GM23338 (cell line): ENCODE measurements at regions not wholly inside any gene's neighbourhood (a gene's known extent, or its start where the extent isn't known, plus 50 kb on each side); places are given as distances from the start of the nearest gene placed in this dataset. TPM values are rescaled to one million over a fixed set of nuclear protein-coding genes. Genes with fewer than 3 reads are reported as not detected.
"Not testable (repeated sequence)": the region's sequence is repeated elsewhere in the genome, so short reads cannot be mapped to it uniquely, and the experiment has no call there.

Experiments used
- ATAC-seq: fragments of 200-7000 bp; cut with Tn5 transposase; 3 replicates; pipeline ENCODE4 v1.9.1; 2020
- DNase-seq: peaks from one replicate; pipeline ENCODE4 v3.0.0-alpha.2; 2015; ENCODE audit warnings: low spot score
- H2AFZ ChIP-seq: fragments of 200-600 bp; sonication (generic); 2 replicates; pipeline ENCODE4 v1.8.0; 2016; ENCODE audit warnings: antibody characterized with exemption, mild to moderate bottlenecking, moderate library complexity
- H3F3A ChIP-seq: fragments of 200-600 bp; sonication (generic); replicated peaks from 2 replicates; pipeline ENCODE4 v1.8.0; 2017; ENCODE audit warnings: antibody characterized with exemption, mixed run types, low read depth
- H3K27ac ChIP-seq: fragments of 200-600 bp; sonication (generic); 2 replicates; pipeline ENCODE4 v1.6.1; 2016; ENCODE audit warnings: low read depth
- H3K27me3 ChIP-seq: fragments of 200-600 bp; sonication (generic); 2 replicates; pipeline ENCODE4 v1.8.0; 2016; ENCODE audit warnings: mild to moderate bottlenecking, mixed run types, moderate library complexity; ENCODE audit not compliant: insufficient read depth
- H3K36me3 ChIP-seq: fragments of 200-600 bp; sonication (generic); 2 replicates; pipeline ENCODE4 v1.8.0; 2016; ENCODE audit warnings: mild to moderate bottlenecking; ENCODE audit not compliant: insufficient read depth
- H3K4me1 ChIP-seq: fragments of 200-600 bp; sonication (generic); 2 replicates; pipeline ENCODE4 v1.8.0; 2016; ENCODE audit warnings: mild to moderate bottlenecking, moderate library complexity; ENCODE audit not compliant: insufficient read depth
- H3K4me2 ChIP-seq: fragments of 200-600 bp; sonication (generic); 2 replicates; pipeline ENCODE4 v1.7.1; 2017; ENCODE audit warnings: mixed run types
- H3K4me3 ChIP-seq: fragments of 200-600 bp; sonication (generic); 2 replicates; pipeline ENCODE4 v1.6.1; 2016; ENCODE audit warnings: mixed run types
- H3K79me2 ChIP-seq: fragments of 200-600 bp; sonication (generic); replicated peaks from 2 replicates; pipeline ENCODE4 v1.8.0; 2017; ENCODE audit warnings: mild to moderate bottlenecking; ENCODE audit not compliant: insufficient read depth
- H3K9me2 ChIP-seq: fragments of 200-600 bp; sonication (generic); 2 replicates; pipeline ENCODE4 v1.8.0; 2017; ENCODE audit not compliant: insufficient read depth
- H4K20me1 ChIP-seq: fragments of 200-600 bp; sonication (generic); replicated peaks from 2 replicates; pipeline ENCODE4 v1.8.0; 2017; ENCODE audit warnings: mild to moderate bottlenecking; ENCODE audit not compliant: insufficient read depth
- H3K27ac Mint-ChIP-seq: 2 replicates; pipeline ENCODE4 v1.8.0; 2020; ENCODE audit warnings: inconsistent platforms, mild to moderate bottlenecking, moderate library complexity, mixed read lengths
- H3K27me3 Mint-ChIP-seq: 3 replicates; pipeline ENCODE4 v1.8.0; 2022; ENCODE audit warnings: low read depth, mild to moderate bottlenecking, moderate library complexity, mixed read lengths, inconsistent platforms; ENCODE audit not compliant: insufficient read depth, poor library complexity
- H3K36me3 Mint-ChIP-seq: 3 replicates; pipeline ENCODE4 v1.8.0; 2021; ENCODE audit warnings: low read depth, mild to moderate bottlenecking, inconsistent platforms, moderate library complexity, mixed read lengths
- H3K4me1 Mint-ChIP-seq: 3 replicates; pipeline ENCODE4 v1.8.0; 2020; ENCODE audit warnings: mild to moderate bottlenecking, inconsistent platforms, mixed read lengths
- H3K4me3 Mint-ChIP-seq: 3 replicates; pipeline ENCODE4 v1.8.0; 2021; ENCODE audit warnings: moderate library complexity, mild to moderate bottlenecking, inconsistent platforms, mixed read lengths
- H3K9me3 Mint-ChIP-seq: 3 replicates; pipeline ENCODE4 v1.8.0; 2020; ENCODE audit warnings: moderate library complexity, mild to moderate bottlenecking, inconsistent platforms, mixed read lengths
- small RNA-seq: library from RNA; depleted of rRNA; stranded (forward); fragments of <200 nt; gene quantifications from one replicate; pipeline ENCODE3, GENCODE V24; 2014; ENCODE audit warnings: low replicate concordance

- not testable (repeated sequence) for ATAC-seq, H3K4me3 Mint-ChIP-seq, H3K4me1 ChIP-seq, H3K27me3 Mint-ChIP-seq, H3K9me2 ChIP-seq, H4K20me1 ChIP-seq, H3K79me2 ChIP-seq, H3K36me3 ChIP-seq, DNase-seq, H2AFZ ChIP-seq, H3K27ac ChIP-seq, H3K4me3 ChIP-seq, H3F3A ChIP-seq, H3K36me3 Mint-ChIP-seq, H3K4me2 ChIP-seq, H3K27me3 ChIP-seq, H3K4me1 Mint-ChIP-seq
- Mint-ChIP-seq H3K9me3 (peaks cover 58% of the 10 kb centered on the region), H3K27ac (peak overlapping the region; percentile 69)
Observed at GRCh38 chr4:189881190-189881589, 59.5 kb upstream of the FRG1 start.

- not testable (repeated sequence) for H4K20me1 ChIP-seq, H2AFZ ChIP-seq, H3K4me2 ChIP-seq, H3F3A ChIP-seq, H3K4me1 Mint-ChIP-seq, H3K27me3 Mint-ChIP-seq, H3K27ac ChIP-seq, H3K4me3 Mint-ChIP-seq, H3K79me2 ChIP-seq, H3K4me3 ChIP-seq, H3K36me3 ChIP-seq, H3K27ac Mint-ChIP-seq, ATAC-seq, DNase-seq, H3K27me3 ChIP-seq, H3K4me1 ChIP-seq, H3K9me2 ChIP-seq
- peaks cover 48% of the 10 kb centered on the region for H3K36me3 Mint-ChIP-seq
- H3K9me3 Mint-ChIP-seq = peaks cover 81% of the 10 kb centered on the region
Observed at GRCh38 chr4:189888407-189888806, 52.3 kb upstream of the FRG1 start.

Small RNA genes lying in the stretch of these regions (small RNA-seq; reads per million reads assigned to genes)
- gene RNU1-51P (not detected), gene RNU7-192P (not detected)
